ENCODE measurements at regions not wholly inside any gene's neighbourhood (a gene's known extent, or its start where the extent isn't known, plus 50 kb on each side); places are given as distances from the start of the nearest gene placed in this dataset.
"Not testable (repeated sequence)": the region's sequence is repeated elsewhere in the genome, so short reads cannot be mapped to it uniquely, and the experiment has no call there.

GRCh38 chr2:3121601-3122000 lies 256.0 kb downstream of the EIPR1 start:
- intact Hi-C loops (cut with DNase I) = no loop called here
- DNase-seq = no peak

GRCh38 chr2:3117650-3118216 lies 259.9 kb downstream of the EIPR1 start:
- peak in 15 of 42 donors; percentile 13 to 67 (median 47) for DNase-seq
- intact Hi-C loops (cut with DNase I) = no loop called here

GRCh38 chr2:3116371-3116770 lies 261.2 kb downstream of the EIPR1 start:
- intact Hi-C loops (cut with DNase I) = no loop called here
- DNase-seq = peak in 3 of 42 donors; percentile 2 to 34 (median 16)

- intact Hi-C loops (cut with DNase I) = no loop called here
- DNase-seq = peak in 17 of 42 donors; percentile 37 to 74 (median 60)
These were observed 262.1 kb downstream of the EIPR1 start for GRCh38 chr2:3115301-3116042.

- peak in 4 of 42 donors; percentile 5 to 36 (median 21) for DNase-seq
- intact Hi-C loops (cut with DNase I) = no loop called here
These were observed 263.0 kb downstream of the EIPR1 start for GRCh38 chr2:3114406-3115185.

DNA sequence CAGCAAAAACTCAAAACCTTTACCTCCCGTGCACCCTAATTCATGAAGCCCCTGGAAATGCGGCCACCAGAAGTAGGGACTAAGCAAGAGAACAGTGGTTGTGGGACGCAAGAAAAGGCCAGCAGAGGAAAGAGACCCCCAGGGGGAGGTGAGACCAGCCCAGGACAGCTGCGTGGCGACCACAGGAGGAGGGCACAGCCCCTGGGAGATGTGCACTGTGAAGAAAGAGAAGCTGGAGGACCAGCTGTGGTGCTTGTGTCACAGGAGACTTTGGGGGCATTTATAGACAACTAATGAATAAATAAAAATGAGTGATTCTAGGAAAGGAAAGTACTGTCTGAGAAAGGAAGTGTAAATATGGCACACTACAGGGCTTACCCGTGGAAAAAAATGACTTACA lies 263.8 kb downstream of the EIPR1 start:
- intact Hi-C loops (cut with DNase I) = no loop called here
- DNase-seq = peak in 3 of 42 donors; percentile 1 to 15 (median 4)

DNA sequence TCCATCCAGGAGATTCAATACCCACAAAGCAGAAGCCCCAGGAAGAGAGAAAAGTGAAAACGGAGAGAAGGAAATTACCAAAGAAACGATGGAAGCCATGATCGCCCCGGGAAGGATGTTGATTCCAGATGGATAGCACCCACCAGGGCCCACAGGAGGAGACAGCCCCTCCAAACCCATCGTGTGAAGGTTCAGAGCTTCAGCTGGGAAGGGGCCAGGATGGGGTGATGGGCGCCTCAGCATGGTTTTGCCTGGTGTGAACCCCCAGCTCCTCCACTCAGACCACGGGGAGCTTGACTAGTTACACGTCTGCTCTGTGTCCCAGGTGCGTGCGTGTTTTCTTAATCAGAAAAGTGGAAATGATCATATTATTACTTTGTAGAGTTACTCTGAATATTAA lies 264.5 kb downstream of the EIPR1 start:
- intact Hi-C loops (cut with DNase I) = no loop called here
- peak in 3 of 42 donors; percentile 2 to 30 (median 9) for DNase-seq

- intact Hi-C loops (cut with DNase I) = no loop called here
- peak in 3 of 42 donors; percentile 4 to 43 (median 36) for DNase-seq
These were observed 265.1 kb downstream of the EIPR1 start for GRCh38 chr2:3112553-3112952.

DNA sequence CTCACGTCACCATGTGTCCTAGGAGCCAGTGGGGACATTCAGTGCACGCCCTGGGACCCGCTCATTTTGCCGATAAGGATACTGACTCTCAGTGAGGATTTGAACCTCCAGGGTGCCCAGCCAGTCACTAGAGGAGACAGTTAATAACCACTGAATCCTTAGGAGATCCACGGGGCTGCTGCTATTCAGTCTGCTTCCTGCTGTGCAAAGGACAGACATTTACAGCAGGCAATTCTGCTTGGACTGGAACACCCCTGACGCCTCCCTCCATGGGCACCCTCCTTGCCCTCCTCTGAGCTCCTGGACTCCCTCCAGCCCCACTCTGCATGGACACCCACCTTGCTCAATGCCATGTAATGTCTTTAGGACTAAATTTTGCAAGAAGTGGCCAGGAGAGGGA lies 265.5 kb downstream of the EIPR1 start:
- peak in 3 of 42 donors; percentile 1 to 22 (median 22) for DNase-seq
- intact Hi-C loops (cut with DNase I) = no loop called here

- peak in 2 of 42 donors; percentile 4 to 24 for DNase-seq
- intact Hi-C loops (cut with DNase I) = no loop called here
These were observed 266.5 kb downstream of the EIPR1 start for GRCh38 chr2:3110994-3111666.

GRCh38 chr2:3110555-3110954 lies 267.1 kb downstream of the EIPR1 start:
- peak in 1 of 42 donors; percentile 14 for DNase-seq
- intact Hi-C loops (cut with DNase I) = no loop called here

- intact Hi-C loops (cut with DNase I) = no loop called here
- peak in 1 of 42 donors; percentile 4 for DNase-seq
These were observed 268.6 kb downstream of the EIPR1 start for GRCh38 chr2:3108710-3109702.

DNA sequence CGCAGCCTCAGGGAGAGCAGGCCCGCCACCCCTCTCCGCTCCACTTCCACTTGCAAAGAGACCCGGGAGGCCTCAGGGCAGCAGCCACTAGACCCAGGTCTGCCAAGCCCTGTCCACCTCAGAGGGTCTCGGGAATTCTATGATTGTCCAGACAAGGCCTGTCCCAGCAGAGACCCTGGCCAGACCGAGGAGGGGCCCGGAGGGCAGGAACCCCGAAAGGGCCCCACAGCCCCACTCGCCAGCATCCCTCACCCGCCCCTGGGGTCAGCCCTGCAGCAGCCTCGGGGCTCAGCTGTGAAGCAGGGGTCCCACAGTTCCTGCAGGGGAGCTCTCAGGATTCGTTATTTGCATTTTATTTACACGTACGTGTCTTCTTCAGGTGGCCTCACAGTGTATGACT lies 269.5 kb downstream of the EIPR1 start:
- intact Hi-C loops (cut with DNase I) = no loop called here
- no peak for DNase-seq

DNA sequence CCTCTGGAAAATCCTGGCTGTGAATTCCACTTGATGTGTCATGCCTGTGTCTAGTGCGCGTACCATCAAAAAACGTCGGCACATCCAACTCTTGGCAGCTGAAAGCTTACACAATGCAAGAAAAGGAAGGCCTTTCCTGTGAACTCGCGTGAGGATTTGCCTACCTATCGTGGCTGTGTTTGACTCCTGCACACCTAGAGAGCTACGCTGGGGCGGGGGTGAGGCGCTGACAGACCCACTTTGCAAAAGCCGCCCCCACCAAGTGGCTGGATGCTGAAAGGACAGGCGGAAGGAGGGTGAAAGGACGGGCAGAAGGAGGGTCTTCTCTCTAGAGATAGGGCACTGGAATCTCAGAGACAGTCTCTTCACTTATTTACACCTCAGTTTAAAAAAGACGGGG lies 270.1 kb downstream of the EIPR1 start:
- intact Hi-C loops (cut with DNase I) = no loop called here

DNA sequence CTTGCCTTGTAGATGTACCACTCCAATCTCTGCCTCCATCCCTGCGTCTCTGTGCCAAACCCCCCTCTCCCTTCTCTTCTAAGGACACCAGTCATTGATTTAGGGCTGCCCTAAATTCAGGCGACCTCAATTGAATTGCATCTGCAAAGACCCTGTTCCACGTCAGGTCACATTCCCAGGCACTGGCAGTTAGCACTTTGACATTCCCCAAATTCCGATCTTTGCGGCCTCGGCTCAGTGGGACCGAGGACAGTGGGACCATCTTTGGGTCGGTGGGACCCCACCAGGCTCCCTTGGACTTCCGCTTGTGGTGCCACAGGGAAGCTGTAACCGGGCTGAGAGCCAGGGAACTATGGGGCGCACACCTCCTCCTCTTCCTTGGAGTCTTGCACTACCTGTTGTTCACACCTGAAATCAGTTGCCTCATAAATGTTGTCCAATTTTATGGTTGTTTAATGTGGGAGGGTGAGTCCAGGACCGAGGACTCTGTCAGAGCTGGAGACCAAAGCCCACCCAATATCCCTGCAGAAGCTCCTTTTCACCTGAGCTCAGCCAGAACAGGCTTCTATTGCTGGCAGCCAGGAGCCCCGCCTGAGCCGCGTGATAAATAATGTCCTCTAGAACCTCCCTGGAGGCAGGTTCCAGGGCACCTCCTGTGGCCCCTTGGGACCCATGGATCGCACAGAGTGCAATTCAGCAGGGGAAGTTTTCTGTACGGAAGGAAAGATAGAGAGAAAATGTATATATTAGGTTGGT lies 271.6 kb downstream of the EIPR1 start:
- intact Hi-C loops (cut with DNase I) = no loop called here
- DNase-seq = no peak

More for the DNA sequence above, 270.1 kb downstream of the EIPR1 start:
- DNase-seq = peak in 2 of 42 donors; percentile 9 to 28

DNA sequence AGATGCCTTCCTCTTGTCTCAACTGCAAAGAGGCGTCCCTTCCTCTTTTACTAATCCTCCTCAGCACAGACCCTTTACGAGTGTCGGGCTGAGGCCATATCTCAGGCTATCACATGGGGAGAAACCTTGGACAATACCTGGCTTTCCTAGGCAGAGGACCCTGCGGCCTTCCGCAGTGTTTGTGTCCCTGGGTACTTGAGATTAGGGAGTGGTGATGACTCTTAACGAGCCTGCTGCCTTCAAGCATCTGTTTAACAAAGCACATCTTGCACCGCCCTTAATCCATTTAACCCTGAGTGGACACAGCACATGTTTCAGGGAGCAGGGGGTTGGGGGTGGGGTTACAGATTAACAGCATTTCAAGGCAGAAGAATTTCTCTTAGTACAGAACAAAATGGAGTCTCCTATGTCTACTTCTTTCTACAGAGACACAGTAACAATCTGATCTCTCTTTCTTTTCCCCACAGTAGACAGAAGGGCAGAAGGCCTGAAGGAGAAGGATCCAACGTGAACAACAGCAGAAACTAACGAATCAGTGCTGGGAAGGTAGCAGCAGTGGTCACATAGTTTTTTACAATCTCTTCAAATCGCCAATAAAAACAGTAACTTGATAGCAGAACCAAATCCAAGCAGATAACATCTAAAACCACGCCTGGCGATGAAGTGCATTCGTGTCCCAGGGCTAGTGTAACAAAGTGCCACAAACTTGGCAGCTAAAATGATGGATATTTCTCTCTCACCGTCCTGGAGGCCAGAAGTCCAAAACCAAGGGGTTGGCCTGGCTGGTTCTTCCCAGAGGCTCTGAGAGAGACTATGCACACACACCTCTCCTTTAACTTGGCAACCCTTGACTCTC lies 272.4 kb downstream of the EIPR1 start:
- intact Hi-C loops (cut with DNase I); DNase-seq: not testable (repeated sequence)

DNA sequence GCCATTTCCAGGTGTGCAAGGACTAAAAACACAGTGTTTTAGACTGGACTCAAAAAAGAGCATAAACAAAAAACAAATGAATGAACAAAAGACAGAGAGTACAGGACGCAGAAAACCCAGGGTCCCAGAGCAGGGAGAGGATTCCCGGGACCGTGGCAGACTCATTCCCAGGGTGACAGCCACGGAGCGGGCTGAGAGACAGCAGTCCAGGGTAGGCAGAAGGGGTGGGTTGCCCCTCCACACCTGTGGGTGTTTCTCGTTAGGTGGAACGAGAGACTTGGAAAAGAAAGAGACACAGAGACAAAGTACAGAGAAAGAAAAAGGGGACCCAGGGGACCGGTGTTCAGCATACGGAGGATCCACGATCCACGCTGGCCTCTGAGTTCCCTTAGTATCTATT lies 273.4 kb downstream of the EIPR1 start:
- intact Hi-C loops (cut with DNase I) = no loop called here
- DNase-seq = no peak
